ENCODE measurements at regions not wholly inside any gene's neighbourhood (a gene's known extent, or its start where the extent isn't known, plus 50 kb on each side); places are given as distances from the start of the nearest gene placed in this dataset.

DNA sequence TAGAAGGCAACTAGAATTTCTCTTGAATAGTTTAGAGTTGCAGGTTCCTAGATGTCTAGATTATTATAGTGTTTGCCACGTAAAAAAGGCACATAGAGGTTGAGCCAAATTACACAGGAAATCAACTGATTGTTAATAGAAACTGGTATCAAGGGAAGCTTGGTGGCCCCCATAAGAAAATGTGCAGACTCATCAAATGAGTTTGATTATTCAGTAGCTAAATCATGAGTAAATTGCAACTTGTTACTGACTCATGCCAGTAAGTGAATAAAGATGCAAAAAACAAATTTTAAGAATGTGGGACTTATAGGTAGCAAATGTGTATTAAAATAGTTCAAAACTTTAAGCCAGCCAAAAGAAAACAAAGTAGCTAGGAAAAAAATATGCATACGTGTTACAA, 1078.9 kb upstream of the CDH9 start:
- TF ChIP-seq, protein P1, sequence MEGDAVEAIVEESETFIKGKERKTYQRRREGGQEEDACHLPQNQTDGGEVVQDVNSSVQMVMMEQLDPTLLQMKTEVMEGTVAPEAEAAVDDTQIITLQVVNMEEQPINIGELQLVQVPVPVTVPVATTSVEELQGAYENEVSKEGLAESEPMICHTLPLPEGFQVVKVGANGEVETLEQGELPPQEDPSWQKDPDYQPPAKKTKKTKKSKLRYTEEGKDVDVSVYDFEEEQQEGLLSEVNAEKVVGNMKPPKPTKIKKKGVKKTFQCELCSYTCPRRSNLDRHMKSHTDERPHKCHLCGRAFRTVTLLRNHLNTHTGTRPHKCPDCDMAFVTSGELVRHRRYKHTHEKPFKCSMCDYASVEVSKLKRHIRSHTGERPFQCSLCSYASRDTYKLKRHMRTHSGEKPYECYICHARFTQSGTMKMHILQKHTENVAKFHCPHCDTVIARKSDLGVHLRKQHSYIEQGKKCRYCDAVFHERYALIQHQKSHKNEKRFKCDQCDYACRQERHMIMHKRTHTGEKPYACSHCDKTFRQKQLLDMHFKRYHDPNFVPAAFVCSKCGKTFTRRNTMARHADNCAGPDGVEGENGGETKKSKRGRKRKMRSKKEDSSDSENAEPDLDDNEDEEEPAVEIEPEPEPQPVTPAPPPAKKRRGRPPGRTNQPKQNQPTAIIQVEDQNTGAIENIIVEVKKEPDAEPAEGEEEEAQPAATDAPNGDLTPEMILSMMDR (conservative IDR thresholded peaks at IDR 0.05; ENCODE audit: low read length): no peak
- no peak for TF ChIP-seq EZH2phosphoT487 (IDR thresholded peaks at IDR 0.05; ENCODE audit: borderline replicate concordance, low read depth, low read length)

All from OCI-LY7 (cell line).